Effector CD4-positive, alpha-beta T cell (primary cell): ENCODE measurements at regions not wholly inside any gene's neighbourhood (a gene's known extent, or its start where the extent isn't known, plus 50 kb on each side); places are given as distances from the start of the nearest gene placed in this dataset.
"Not testable (repeated sequence)": the region's sequence is repeated elsewhere in the genome, so short reads cannot be mapped to it uniquely, and the experiment has no call there.

Source experiments
- DNase-seq: peaks from one replicate; pipeline ENCODE4 v3.0.0-alpha.2; 2020

DNA sequence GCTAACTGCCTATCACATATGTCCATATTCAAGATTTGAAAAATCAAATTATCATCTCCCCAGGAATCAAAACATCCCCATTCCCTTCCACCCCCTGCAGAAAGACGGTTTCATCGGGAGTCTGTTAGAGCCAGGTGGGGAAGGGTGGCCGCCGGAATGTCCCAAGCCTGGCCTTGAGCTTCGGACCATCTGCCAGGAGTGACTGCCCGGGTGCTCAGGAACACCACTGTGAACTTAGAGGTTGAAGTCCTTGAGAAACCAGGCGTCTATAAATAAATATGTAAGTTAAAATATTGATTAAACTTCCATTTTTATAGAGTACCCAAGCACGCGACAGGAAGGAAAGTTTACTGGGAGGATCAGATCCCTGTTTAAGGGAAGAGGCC, 250.8 kb downstream of the DLL1 start:
- DNase-seq = no peak

DNA sequence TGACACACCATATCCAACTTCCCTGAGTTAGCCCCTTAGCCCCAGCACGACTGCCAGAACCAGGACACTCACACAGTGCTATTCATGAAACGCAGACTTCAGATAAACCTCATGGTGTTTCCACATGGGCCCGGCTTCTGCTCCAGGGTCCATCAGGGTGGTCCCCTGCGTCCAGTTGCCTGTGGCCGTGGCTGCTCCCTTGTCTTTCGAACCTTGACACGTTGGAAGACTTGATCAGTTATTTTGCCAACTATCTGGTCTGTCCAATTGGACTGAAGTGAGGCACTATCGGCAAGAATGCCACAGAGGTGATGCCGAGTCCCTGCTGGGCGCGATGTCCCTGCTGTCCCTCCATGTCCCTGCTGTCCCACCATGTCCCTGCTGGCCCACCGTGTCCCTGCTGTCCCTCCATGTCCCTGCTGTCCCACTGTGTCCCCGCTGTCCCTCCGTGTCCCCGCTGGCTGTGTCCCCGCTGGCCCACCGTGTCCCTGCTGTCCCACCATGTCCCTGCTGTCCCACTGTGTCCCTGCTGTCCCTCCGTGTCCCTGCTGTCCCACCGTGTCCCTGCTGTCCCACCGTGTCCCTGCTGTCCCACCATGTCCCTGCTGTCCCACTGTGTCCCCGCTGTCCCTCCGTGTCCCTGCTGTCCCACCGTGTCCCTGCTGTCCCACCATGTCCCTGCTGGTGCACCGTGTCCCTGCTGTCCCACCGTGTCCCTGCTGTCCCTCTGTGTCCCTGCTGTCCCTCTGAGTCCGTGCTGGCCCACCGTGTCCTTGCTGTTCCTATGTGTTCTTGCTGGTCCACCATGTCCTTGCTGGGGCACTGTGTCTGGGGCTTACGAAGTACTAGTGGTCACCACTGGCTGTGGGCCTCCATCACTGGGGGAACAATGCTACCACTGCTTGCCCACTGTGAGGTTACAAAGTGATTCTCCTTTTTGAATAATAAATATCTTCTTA, 251.4 kb downstream of the DLL1 start:
- no peak for DNase-seq

DNA sequence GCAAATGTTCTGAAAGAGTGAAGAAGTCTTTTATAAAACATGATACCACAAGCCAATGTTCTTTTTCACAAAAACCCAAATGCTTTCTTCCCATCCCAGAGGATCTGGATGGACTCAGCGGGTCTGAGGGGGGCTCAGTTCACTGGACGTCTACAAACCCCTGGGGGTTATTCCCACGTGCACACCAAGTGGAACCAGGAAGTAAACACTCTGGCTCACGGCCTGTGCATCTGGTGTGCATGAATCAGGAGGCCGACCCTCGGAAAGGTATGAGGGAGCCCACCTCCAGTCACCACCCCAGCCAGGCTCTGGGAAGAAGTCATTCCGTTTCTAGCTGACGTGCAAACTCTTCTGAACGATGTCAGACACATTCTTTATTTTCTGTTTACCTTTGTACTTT, 252.2 kb downstream of the DLL1 start:
- no peak for DNase-seq

DNA sequence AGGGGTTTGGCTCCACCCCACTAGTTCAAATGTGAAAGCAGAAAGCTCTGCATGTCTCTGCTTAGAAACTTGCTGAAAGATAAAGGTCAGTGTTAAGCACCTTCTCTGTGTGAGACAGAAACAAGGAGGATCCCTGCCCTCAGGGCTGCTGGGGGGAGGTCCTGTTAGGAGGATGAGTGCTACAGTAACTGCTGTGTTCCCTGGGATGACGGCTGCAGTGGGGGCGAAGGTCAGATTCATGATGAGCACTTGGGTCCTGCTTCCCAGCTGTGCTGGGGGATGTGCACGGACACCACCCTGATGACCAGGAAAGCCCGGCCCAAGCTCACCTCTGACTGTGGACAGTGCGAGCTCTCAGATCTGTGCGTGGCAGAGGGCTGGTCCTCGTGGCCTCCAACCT, 252.6 kb downstream of the DLL1 start:
- no peak for DNase-seq

DNA sequence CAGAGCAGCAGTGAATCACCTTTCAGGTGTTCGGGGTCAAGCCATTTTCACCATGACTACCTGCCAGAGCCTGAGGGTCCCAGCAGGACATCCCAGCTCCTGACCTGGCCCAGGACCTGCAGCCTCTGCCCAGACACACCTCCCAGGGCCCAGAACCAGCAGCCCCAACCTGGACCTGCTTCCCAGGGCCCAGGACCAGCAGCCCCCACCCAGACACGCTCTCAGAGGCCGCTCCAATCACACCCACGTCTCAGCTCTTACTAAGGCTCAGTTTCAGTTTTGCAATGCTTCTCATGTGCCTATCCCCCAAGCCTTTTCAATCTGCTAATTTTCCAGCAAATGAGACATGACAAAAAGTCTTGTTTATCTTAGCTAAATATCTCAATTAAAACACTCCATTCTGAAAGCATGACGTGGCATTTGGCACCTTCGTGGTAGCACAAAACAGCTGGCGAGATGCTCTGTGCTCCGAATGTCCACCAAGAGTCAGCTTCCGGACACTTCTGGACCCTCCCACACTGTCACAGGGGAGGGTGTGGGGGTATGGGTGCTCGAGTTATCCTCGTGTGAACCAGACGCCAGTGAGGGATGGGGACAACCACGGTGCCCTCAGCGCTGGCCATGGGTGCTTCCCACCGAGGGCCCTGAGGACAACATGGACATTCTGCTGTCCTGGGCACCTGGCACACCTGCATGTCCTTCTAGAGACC, 253.2 kb downstream of the DLL1 start:
- no peak for DNase-seq

- DNase-seq = no peak
Observed at GRCh38 chr6:170036916-170037315, 254.0 kb downstream of the DLL1 start.

DNA sequence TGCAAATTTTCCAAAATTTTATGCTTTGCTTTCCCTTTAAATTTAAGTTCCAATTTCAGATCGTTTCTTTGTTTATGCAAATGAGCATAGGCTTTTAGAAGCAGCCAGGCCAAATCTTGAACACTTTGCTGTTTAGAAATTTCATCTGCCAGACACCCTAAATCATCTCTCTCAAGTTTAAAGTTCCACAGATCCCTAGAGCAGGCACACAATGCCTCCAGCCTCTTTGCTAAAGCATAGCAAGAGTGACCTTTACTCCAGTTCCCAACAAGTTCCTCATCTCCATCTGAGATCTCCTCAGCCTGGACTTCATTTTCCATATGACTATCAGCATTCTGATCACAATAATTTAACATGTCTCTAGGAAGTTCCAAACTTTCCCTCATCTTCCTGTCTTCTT, 254.5 kb downstream of the DLL1 start:
- not testable (repeated sequence) for DNase-seq

DNA sequence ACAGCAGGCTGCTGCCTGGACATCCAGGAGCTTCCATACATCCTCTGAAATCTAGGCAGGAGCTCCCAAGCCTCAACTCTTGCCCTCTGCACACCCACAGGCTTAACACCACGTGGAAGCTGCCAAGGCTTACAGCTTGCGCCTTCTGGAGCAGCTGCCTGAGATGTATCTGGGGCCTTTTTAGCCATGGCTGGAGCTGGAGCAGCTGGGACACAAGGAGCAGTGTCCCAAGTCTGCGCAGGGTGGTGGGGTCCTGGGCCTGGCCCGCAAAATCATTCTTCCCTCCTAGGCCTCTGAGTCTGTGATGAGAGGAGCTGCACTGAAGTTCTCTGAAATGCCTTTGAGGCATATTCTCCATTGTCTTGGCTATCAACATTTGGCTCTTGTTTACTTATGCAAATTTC, 255.0 kb downstream of the DLL1 start:
- no peak for DNase-seq

- DNase-seq = no peak
Observed at GRCh38 chr6:170035044-170035443, 255.8 kb downstream of the DLL1 start.

DNA sequence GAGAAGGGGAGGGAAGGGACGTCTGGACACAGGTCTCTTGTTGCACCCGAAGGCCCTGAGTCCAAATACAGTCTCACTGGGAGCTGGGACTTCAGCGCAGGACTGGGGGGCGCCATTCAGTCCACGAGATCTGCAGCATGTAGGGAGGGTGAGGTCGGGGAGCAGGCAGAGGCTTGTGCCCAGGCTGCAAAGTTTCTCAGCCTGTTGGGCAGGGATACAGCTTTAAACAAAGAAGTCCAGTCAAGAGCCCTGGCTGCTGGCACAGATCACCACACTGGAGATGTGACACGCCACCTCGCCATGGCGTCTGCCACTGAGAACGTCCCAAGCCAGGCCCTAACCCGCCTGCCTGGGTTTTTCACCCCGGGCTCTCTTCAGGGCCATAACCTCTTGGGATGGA, 256.6 kb downstream of the DLL1 start:
- DNase-seq = no peak

- no peak for DNase-seq
Observed at GRCh38 chr6:170033666-170034065, 257.2 kb downstream of the DLL1 start.

DNA sequence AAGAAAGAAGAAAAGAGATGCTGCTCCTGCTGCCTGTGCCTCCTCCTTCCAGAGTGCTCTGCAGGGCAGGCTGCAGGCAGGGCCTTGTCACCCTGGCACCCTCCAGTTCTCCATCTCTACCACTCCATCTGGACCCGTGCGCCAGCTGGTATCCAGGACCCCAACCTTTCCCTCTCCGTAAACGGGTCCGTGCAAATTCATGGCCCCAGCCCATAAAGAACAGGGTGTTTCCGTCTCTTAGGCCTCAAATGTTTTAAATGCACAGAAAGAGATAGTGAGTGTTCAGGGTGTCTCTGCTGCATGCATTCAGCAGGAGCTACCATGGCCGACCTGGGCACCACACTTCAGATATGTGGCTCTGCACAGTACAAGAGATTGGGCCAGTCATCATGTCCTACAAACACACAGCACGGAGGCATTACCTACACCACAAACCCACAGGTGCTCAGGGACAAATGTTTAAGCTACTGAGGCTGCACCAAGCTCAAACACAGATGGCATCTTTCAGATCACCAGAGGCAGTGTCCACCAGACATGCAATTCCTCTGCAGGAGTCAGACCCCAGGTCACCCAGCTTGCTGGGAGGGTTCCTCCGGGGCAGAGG, 258.1 kb downstream of the DLL1 start:
- no peak for DNase-seq

GRCh38 chr6:170032197-170032596, 258.7 kb downstream of the DLL1 start:
- DNase-seq = no peak

DNA sequence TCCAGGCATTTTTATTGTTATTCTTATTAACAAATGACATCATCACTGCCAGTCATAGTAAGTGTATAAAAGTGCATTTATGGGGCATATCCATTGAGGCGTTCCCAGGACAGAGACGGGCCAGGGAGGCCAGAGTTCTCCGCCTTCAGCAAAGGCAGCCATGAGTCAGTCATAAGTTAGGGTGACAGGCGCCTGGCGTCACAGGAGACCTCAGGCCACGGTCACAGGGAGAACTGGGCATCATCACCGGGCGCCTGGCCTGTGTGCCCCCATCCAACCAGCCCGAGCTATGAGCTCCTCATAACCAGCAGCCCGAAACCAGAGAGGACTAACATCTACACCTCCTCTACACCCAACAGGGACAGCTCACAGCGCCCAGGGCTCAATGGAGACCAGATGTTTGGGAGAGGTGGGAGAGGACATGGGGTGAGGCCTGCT, 259.2 kb downstream of the DLL1 start:
- DNase-seq = no peak

- DNase-seq = no peak
Observed at GRCh38 chr6:170030821-170031471, 259.9 kb downstream of the DLL1 start.

DNA sequence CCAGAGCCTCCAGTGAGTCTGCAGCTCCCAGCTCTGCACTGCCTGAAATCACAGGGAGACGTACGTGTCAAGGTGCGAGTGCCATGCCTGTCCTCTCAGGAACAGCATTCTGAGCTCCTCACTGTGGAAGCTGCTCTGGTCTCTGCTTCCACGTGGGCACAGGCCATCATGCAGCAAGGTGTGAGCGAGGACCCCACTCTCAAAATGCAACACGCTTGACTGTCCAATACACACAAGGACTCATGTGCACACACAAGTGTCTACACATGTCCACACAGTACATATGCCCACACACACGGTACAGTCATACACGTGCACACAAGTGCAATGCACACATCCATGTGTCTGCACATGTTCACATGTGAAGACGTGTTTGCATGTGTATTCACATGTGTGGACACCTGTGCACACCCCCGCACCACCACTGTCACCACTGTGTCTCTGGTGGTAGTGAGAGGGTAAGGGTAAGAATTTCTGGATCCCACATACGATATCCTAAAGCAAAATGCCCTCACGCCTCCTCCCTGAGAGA, 260.5 kb downstream of the DLL1 start:
- no peak for DNase-seq

DNA sequence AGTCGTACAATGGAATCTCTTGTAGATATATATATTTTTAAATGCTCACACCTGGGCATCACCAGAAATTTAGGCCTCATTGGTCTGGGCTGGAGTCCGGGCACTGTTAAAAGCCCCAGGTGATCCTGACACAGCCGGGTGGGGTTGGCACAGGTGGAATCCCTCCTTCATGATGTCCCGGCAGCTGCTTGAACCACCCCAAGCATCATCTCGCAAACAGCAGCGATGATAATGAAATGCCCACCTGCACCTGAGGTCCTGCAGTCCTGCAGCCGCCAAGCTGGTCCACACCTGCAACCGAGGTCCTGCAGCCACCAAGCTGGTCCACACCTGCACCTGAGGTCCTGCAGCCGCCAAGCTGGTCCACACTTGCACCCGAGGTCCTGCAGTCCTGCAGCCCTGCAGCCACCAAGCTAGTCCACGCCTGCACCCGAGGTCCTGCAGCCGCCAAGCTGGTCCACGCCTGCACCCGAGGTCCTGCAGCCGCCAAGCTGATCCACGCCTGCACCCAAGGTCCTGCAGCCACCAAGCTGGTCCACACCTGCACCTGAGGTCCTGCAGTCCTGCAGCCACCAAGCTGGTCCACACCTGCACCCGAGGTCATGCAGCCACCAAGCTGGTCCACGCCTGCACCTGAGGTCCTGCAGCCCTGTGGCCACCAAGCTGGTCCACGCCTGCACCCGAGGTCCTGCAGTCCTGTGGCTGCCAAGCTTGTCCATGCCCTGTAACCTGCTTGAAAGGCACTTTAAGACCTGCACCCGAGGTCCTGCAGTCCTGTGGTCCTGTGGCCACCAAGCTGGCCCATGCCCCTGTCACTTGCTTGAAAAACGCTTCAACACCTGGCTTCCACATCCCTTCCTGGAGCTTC, 261.2 kb downstream of the DLL1 start:
- no peak for DNase-seq

DNA sequence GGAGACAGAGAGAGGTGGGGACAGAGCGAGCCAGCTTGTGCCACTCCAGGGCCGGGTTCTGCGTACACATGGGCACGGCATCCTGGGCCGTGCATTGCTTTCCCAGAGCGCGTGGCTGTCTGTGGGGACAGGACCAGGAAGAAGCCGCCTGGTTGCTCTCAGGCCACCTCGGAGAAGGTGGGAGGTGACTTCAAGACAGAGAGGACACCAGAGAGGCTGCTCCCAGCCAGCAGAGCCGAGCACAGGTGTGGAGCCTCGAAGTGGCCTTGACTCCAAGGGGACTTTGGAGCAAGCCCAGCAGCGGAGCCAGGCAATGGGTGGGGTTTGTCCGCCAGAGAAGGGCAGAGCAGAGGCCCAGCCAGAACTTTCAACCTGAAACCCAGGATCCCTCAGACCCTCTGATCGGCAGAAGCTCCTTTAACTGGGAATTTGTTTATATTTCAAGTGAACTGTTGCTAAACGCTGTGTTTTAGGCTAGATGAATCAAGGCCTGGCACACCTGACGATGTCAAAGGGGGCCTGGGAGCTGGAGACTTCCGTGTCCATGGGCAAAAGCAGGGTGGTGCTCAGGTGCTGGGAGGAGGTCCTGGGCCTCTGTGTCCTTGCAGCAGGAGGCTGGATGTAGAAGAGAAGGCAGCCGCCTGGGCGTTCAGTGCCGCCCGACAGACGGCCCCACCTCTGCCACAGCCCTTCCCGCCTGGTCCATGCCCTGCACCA, 262.1 kb downstream of the DLL1 start:
- no peak for DNase-seq

- DNase-seq = no peak
Observed at GRCh38 chr6:170027647-170028043, 263.2 kb downstream of the DLL1 start.

GRCh38 chr6:170026751-170027646, 263.9 kb downstream of the DLL1 start:
- DNase-seq = no peak
